GM19035 (cell line): ENCODE measurements at regions not wholly inside any gene's neighbourhood (a gene's known extent, or its start where the extent isn't known, plus 50 kb on each side); places are given as distances from the start of the nearest gene placed in this dataset.

ENCODE experiments used
- ATAC-seq: cut with Tn5 transposase; IDR thresholded peaks from one replicate; pipeline ENCODE4 v1.9.1; 2021; ENCODE audit not compliant: unreplicated experiment

GRCh38 chr7:116310141-116310540 lies 99.8 kb downstream of the TES start:
- ATAC-seq, result no peak

- ATAC-seq, result no peak
Measured at GRCh38 chr7:116311259-116311658, 100.9 kb downstream of the TES start.

- ATAC-seq, result no peak
Measured at GRCh38 chr7:116311816-116312471, 101.6 kb downstream of the TES start.

- no peak for ATAC-seq
Measured at GRCh38 chr7:116315293-116315692, 105.0 kb downstream of the TES start.

DNA sequence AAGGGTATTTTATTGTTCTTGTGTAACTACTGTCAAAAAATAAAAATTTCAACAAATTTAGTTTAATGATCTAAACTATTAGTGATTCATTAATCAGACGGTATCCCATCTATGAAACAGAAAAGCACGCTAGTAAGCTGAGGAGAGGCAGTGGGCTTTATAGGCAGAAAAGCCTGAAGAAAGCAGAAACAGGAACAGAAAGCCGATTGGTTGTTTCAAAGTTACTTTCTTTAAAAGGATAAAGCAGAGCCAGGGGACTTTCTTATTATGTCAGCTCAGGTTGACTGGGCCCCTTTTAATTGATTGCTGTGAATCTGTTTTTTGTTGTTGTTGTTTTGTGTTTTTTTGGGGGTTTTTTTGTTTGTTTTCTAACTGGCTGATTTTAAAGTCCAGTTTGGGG lies 105.5 kb downstream of the TES start:
- ATAC-seq, result peak; percentile 28

- peak; percentile 90 for ATAC-seq
Measured at GRCh38 chr7:116316838-116317628, 106.7 kb downstream of the TES start.

- ATAC-seq, result no peak
Measured at GRCh38 chr7:116317907-116318306, 107.6 kb downstream of the TES start.

DNA sequence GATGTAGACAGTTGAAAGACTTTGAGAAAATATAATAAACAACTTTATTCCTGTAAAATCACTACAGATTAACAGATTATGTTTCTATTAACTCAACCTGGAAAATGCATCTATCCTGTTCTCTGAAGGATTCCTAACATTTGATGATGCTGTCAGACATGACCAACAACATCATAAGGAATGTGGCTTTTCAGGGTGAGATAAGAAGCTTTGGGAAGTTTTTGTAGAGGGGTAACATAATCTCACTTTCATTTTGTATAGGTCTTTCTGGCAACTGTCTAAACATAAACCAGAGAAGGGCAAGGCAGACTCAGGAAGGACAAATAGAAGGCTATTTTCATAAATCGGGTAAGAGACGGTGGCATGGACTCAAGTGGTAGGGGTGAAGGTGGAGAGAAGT lies 112.2 kb downstream of the TES start:
- ATAC-seq, result no peak

DNA sequence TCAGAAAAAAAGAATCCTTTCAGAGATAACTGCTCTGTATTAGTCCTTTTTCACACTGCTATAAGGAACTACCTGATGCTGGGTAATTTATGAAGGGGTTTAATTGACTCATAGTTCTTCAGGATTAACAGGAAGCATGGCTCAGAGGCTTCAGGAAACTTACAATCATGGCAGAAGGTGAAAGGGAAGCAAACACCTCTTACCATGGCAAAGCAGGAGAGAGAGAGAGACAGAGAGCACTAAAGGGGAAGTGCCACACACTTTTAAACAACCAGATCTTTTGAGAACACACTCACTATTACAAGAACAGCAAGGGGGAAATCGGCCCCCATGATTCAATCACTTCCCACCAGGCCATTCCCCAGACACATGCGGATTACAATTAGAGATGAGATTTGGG lies 114.2 kb downstream of the TES start:
- ATAC-seq, result no peak

DNA sequence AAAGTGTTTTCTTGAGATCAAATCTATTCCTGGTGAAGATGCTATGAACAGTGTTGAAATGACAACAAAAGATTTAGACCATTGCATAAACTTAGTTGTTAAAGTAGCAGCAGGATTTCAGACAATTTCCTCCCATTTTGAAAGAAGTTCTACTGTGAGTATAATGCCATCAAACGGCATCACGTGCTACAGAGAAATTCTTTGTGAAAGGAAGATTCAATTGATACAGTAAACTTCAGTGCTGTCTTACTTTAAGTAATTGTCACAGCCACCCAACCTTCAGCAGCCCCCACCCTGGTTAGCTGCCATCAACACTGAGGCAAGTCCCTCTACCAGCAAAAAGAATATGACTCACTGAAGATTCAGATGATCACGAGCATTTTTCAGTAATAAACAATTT lies 115.2 kb downstream of the TES start:
- ATAC-seq, result no peak

DNA sequence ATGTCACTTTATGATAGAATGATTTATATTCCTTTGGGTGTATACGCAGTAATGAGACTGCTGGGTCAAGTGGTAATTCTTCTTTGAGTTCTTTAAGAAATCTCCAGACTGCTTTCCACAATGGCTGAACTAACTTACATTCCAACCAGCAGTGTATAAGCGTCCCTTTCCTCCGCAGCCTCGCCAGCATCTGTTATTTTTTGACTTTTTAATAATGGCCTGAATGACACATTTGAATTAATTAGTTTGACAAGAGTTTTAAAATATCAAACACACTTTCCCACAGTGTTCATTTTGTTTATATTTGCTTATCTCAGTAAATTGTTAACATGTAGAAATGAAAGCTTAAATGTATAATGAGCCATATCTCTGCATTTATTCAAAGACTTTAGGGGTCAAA lies 116.8 kb downstream of the TES start:
- no peak for ATAC-seq

DNA sequence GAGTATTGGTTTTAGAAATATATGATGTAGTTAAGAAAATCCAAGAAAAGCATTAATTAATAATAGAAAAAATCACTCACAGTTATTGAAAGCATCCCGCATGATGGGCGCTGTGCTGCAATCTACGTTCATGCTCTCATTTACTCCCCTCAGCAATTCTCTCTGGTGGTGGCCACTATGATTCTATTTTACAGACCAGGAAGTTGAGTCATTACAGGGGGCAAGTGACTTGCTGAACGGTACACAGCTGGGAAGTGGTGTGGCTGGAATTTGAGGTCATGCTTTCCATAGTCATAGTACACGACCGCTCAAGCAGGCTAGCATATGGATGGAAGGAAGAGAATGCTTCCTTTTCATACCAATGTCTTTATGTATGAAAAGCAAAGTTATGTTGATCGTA lies 117.4 kb downstream of the TES start:
- ATAC-seq, result no peak

- no peak for ATAC-seq
Measured at GRCh38 chr7:116328161-116328560, 117.8 kb downstream of the TES start.

DNA sequence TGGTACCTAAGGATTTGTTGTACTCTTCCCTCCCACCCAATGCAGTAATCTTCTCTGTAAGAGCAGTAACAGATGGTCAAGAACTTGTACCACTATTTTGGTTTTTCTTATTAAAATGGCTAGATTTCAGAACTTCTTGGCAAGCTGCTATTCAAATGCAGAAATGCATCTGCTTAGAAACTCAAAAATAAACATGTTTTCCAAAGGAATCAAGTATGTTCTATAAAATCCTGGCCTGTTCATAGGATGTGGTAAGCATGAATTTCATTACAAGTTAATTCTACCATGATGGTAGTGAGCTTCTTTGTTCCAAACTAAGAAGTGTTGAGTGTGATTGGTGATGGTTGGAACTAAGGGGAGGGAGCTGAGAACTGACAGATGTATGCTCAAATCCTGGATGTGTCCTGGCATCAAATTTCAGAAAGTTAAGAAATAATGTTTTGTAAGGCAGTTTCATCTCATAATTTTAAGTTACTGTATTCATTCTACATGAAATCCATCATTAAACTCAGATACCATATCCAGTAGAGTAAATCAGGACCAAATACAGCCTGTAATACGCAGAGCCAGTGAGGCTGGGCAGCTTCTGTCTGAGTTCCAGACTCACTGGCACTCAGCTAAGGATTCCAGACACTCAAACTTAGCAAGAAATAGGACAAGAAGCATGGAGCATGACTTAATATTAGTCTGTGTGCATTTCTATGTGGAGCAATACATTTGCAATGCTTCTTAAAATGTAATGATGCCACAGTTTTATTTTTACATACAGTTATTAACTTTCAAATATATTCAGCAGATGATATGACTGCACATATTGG lies 119.6 kb downstream of the TES start:
- ATAC-seq, result no peak

- no peak for ATAC-seq
Measured at GRCh38 chr7:116331020-116331419, 120.7 kb downstream of the TES start.

DNA sequence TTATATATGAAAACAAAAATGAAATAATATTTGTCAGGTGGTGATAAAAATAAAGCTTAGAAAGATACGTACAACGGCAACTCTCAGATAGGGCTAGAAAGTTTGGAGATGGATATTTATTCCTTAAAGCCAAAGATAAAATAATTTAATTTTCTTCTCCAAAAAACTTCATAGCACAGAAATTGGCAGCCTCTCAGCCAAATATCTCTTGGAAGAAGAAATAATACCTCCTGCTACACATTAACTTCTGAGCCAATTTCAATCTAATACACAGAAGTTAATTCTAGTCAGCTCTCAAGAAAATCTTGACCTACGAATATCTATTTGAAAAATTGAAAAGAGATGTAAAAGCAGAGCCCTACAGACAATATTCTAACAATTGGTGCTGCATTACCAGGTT lies 122.4 kb downstream of the TES start:
- no peak for ATAC-seq

DNA sequence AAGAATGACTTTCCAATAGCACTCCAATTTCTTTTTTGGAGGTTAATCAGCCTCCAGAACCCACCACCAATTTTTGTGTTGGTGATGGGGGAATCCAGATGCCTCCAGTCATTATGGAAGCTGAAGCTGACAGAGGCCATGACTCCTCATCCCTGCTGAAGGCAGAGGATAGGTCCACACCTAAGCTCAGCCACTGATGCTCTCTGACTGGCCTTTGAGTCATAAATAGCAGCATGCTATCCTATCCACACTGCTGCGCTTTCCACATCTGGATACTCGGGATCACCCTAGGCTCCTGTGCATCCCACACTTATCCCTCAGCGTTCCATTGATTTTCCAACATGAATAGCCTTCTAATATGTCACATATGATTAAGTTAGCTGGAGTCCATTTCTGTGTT lies 124.2 kb downstream of the TES start:
- ATAC-seq, result no peak

GRCh38 chr7:116337018-116337417 lies 126.7 kb downstream of the TES start:
- ATAC-seq, result no peak

- ATAC-seq, result no peak
Measured at GRCh38 chr7:116337800-116338199, 127.5 kb downstream of the TES start.

DNA sequence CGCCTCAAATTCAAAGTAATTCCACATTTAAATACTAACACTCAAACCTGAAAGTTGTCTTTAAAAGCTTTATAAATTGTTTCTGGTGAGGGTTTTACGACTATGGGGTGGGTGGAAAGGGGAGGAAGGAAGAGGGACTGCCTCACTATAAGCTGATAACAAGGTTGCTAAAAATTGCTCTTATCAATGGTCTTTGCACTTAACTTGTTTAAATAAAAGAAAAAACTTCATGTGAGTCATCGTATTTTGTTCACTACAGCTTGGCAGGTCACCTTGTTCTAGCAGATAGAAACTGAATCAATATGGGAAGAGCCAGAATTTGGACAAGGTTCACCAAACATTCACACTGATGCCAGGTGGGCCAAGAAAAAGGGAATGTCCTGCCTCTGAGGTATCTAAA lies 129.2 kb downstream of the TES start:
- no peak for ATAC-seq

- no peak for ATAC-seq
Measured at GRCh38 chr7:116340201-116340847, 130.0 kb downstream of the TES start.
